ES-I3 (cell line): ENCODE measurements at regions not wholly inside any gene's neighbourhood (a gene's known extent, or its start where the extent isn't known, plus 50 kb on each side); places are given as distances from the start of the nearest gene placed in this dataset.

Experiments
- H3K36me3 ChIP-seq: 2 replicates; pipeline ENCODE4 v1.6.1; 2013; ENCODE audit warnings: mild to moderate bottlenecking, low read length, control low read depth, moderate library complexity; ENCODE audit not compliant: insufficient read depth
- H3K4me1 ChIP-seq: 2 replicates; pipeline ENCODE4 v1.6.1; 2013; ENCODE audit warnings: mild to moderate bottlenecking, control low read depth, low read length; ENCODE audit not compliant: insufficient read depth
- H3K9ac ChIP-seq: 2 replicates; pipeline ENCODE4 v1.6.1; 2013; ENCODE audit warnings: low read depth, mild to moderate bottlenecking, low read length, moderate library complexity
- H3K9me3 ChIP-seq: 2 replicates; pipeline ENCODE4 v1.6.1; 2013; ENCODE audit warnings: mild to moderate bottlenecking, low read length, moderate library complexity; ENCODE audit not compliant: control insufficient read depth, insufficient read depth

DNA sequence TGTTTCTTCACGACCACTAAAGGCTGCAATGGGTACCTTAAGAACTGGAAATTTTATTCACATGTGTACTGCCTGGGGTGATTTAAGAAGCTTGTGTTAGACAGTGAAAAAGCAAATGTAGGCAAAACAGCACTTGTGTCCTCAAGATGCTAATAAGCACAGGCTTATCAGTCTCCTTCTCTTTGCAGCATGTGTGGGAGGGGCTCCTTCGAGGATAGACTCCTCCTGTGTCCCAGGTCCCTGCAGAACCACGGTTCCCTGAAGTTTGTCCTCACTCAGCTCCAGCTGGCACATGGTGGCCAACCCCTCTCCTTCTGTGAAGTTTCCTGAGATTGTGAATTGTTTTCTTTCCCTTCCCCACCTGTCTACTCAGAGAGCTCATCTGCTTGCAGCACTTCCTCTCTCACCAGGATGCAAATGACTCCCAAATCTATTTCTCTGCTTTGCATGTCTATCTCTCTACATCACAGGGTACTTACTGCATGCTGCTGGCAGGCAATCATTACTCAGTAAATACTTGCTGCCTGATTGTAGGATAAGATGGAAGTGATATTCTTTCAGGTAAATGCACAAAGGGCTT lies 589.6 kb upstream of the KLHL29 start:
- Histone ChIP-seq H3K36me3 (no peaks in the 10 kb centered on the region), H3K4me1 (peaks cover under 1% of the 10 kb centered on the region; the same call in 1 of the 2 replicates), H3K9ac (no peak overlapping the region), H3K9me3 (no peaks in the 10 kb centered on the region)

DNA sequence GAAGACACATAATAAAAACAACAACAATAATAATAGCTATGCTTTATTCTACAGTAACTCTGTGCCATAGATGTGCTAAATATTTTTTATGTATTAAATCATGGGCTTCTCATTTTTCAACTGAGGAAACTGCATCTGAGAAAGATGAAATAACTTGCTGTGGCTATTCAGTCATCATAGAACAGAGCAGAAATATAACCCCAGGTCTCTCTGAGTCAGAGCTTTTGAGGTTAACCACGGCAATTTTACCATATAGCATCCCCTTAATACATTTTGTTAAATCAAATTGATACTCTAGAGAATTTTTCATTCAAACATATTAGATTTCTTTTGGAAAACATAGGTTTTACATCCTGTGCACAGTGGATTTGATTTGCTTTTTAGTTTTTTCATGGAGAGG lies 586.6 kb upstream of the KLHL29 start:
- no peaks in the 10 kb centered on the region for H3K36me3 ChIP-seq
- no peak overlapping the region for H3K9ac ChIP-seq
- H3K9me3 ChIP-seq, result no peaks in the 10 kb centered on the region
- H3K4me1 ChIP-seq, result peaks cover 7% of the 10 kb centered on the region; the same call in 1 of the 2 replicates

DNA sequence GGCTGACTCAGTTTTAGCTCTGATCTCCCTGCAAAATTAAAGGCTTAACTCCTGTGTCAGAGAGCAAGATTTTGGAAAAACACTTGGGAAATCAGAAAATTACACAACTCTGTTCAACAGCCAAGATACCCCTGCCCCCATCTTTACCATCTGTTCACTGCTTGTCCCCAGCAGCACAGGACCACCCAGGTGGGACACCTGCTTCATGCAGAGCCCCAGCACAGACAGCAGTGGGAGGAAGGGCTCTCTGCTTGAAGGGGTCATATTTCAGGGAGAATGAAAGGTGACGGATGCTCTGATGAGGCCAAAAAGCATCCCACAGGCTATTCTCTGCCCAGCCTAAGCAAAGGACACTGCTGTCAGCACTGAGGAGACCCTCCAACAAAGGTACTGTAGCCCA lies 584.6 kb upstream of the KLHL29 start:
- Histone ChIP-seq H3K9me3 (peaks cover 5% of the 10 kb centered on the region; the same call in 1 of the 2 replicates), H3K36me3 (no peaks in the 10 kb centered on the region), H3K9ac (no peak overlapping the region), H3K4me1 (peaks cover 7% of the 10 kb centered on the region; the same call in 1 of the 2 replicates)

DNA sequence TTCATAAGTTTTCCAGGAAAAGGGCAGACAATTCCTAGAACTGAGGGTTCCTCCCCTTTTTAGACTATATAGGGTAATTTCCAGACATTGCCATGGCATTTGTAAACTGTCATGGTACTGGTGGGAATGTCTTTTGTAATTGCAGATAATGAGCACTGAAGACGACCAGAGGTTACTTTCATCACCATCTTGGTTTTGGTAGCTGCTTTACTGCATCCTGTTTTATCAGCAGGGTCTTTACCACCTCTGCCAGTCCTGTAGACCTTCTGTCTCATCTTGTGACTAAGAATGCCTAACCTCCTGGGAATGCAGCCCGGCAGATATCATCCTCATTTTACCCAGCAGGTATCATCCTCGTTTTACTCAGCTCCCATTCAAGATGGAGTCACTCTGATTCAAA lies 583.9 kb upstream of the KLHL29 start:
- H3K4me1 ChIP-seq, result peaks cover 7% of the 10 kb centered on the region; the same call in 1 of the 2 replicates
- peaks cover 5% of the 10 kb centered on the region; the same call in 1 of the 2 replicates for H3K9me3 ChIP-seq
- H3K9ac ChIP-seq, result no peak overlapping the region
- no peaks in the 10 kb centered on the region for H3K36me3 ChIP-seq

DNA sequence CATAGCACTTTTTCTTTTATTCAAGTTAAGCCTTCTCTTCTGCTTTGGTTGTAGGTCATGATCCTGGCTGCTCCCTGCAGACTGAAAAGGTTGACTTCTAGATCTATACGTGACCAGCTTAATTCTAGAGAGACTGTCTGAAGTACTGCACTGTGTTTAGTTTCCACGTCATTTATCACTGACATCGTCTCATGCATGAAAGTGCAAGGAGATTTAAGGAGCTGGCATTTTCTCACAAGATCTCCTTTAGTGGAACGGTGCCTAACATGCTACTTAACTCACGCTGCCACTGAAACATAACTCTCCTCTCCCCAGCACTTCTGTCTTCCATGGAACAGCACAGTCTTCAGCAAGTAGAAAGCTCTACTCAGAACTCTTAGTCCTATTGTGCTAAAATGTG lies 583.0 kb upstream of the KLHL29 start:
- H3K9me3 ChIP-seq, result peaks cover 5% of the 10 kb centered on the region; the same call in 1 of the 2 replicates
- H3K9ac ChIP-seq, result no peak overlapping the region
- peaks cover 7% of the 10 kb centered on the region; the same call in 1 of the 2 replicates for H3K4me1 ChIP-seq
- H3K36me3 ChIP-seq, result no peaks in the 10 kb centered on the region

DNA sequence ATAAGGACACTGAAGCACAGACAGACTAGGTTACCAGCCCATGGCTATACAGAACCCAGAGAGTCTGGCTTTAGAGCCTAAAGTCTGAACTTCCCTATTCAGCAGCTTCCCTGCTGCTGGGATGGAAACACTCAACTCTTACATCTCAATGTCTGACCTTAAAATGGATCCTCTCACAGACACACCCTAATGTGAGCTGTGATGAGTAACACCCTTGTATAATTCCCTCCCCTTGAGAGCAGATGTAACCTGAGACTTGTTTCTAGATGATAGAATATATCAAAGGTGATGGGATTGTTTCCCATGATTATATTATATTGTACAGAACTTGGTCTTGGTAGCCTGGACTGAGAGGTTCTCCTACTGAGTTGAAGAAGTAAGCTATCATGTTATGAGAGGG lies 577.1 kb upstream of the KLHL29 start:
- Histone ChIP-seq H3K9me3 (peaks cover 5% of the 10 kb centered on the region; the same call in 1 of the 2 replicates), H3K4me1 (no peaks in the 10 kb centered on the region), H3K36me3 (no peaks in the 10 kb centered on the region), H3K9ac (no peak overlapping the region)

DNA sequence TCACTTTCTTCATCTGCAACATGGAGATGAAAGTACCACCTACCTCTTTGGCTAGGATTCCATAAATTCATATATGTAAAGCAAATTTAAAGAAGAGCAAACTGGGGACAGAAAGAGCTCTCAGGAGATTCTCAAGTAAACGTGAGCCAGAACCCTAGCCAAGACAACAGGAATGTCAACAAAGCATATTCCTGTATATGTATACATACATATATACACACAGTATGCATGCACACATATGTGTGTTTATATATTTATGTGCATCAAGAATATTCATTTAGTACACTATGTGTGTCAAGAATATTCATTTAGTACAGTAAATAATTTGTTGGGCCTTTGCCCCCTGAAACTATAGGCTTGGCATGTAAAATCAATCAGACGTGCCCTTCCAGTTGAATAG lies 574.4 kb upstream of the KLHL29 start:
- Histone ChIP-seq H3K36me3 (no peaks in the 10 kb centered on the region), H3K4me1 (no peaks in the 10 kb centered on the region), H3K9ac (no peak overlapping the region), H3K9me3 (no peaks in the 10 kb centered on the region)

DNA sequence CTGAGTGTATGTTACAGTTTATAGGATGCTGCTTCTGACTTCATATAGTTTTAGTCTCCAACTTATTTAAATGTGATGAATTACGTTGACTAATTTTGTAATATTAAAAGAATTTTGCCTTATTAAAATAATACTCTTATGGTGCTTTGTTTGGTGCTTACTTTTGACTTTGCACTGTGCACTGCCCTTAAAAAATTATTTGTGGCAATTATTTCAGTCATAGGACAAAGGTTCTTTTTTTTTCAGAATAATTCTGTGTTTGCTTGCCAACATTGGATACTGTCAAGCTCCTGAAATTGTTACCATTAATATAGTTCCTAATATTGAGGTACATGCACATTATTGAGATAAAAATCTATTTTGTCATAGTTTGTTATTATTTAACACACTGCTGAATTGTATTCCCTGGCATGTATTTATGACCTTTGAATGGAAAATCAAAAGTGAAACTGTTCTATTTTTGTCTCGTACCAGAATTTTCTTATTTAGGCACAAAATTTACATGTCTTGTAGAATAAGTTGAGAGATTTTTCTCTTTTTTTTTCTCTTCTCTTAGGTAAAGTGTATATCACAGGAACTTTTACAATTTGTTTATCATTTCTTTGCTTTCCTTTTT lies 572.8 kb upstream of the KLHL29 start:
- H3K4me1 ChIP-seq, result no peaks in the 10 kb centered on the region
- H3K36me3 ChIP-seq, result no peaks in the 10 kb centered on the region
- H3K9me3 ChIP-seq, result no peaks in the 10 kb centered on the region
- H3K9ac ChIP-seq, result no peak overlapping the region

DNA sequence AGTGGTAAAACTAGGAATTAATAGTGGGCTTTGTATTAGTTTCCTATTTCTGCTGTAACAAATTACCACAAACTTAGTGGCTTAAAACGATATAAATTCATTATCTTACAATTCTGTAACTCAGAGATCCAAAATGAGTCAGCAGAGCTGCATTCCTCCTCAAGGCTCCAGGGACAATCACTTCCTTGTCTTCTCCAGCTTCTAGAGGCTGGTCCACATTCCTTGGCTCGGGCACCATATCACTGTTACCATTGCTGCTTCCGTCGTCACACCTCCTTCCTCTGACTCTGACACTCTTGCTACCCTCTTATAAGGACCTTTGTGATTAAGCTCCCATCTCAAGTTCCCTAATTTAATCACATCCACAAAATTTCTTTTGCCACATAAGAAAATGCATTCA lies 567.8 kb upstream of the KLHL29 start:
- H3K36me3 ChIP-seq, result no peaks in the 10 kb centered on the region
- no peak overlapping the region for H3K9ac ChIP-seq
- H3K4me1 ChIP-seq, result no peaks in the 10 kb centered on the region
- H3K9me3 ChIP-seq, result no peaks in the 10 kb centered on the region

DNA sequence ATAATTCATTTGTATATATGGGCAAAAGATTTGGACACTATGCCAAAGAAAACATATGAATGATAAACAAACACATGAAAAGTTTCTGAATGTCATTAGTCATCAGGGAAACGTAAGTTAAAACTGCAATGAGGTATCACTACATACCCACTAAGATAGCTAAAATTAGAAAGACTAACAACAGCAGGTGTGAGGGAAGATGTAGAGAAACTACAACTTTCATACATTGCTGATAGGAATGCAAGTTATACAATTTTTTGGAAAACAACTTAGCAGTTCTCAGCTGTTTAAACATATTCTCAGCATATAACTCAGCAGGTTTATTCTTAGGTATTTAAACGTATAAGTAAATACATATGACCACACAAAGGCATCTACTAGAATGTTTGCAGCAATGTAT lies 563.5 kb upstream of the KLHL29 start:
- Histone ChIP-seq H3K4me1 (no peaks in the 10 kb centered on the region), H3K9me3 (no peaks in the 10 kb centered on the region), H3K36me3 (no peaks in the 10 kb centered on the region), H3K9ac (no peak overlapping the region)

DNA sequence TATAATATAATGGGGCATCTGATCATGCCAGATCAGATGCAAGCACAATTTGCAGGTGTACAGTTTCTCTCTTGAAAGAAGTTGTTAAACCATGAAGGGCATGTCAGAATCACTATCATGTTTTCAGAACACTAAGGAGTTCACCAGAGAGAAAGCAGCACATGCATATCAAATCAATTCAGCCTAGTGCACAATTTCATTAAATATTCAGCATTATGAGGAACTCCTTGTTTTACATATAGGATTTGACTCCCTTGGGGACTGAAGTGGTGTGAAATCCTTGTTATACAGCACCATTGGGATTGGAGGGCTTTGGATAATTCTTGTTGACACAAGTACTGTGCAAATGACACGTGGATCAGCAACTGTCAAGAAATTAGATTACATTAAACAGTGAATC lies 562.1 kb upstream of the KLHL29 start:
- H3K9ac ChIP-seq, result no peak overlapping the region
- H3K9me3 ChIP-seq, result no peaks in the 10 kb centered on the region
- no peaks in the 10 kb centered on the region for H3K36me3 ChIP-seq
- H3K4me1 ChIP-seq, result no peaks in the 10 kb centered on the region

DNA sequence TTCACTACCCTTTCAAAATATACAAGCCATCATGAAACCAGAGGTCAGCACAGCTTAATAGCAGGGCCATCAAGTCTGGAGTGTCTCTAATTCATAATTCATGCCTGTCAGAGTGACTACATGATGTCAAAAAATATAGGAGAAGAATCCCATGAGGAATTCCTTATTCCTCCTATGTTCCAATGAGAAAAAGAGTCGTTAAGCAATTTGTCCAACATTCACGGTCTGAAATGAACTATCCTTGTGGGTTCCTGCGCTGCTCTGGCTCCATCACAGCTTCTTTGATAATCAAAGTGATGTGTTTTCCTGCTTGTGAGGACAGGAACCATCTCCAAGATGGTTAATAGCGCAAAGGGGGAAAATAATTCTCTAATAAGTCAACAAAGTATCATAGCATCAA lies 560.4 kb upstream of the KLHL29 start:
- no peaks in the 10 kb centered on the region for H3K9me3 ChIP-seq
- no peaks in the 10 kb centered on the region for H3K4me1 ChIP-seq
- H3K9ac ChIP-seq, result no peak overlapping the region
- no peaks in the 10 kb centered on the region for H3K36me3 ChIP-seq

DNA sequence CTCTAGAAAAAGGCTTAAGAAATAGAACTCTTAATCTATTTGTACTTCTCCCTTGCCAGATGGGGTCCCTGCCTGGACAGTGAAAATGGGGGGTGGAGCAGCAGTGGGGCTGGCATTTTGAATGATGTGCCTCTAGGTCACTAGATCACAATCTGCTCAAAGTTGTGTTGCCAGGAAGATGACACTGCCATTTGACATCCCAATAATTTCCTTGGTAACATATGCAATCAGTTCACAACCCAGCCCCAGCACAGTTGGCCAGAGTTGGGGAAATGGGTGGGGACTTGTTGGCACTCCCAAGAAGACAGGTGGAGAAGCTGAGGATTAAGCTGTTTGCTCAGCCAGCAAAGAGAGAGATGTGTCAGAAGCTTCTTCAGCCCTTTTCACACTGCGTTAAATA lies 558.3 kb upstream of the KLHL29 start:
- Histone ChIP-seq H3K9ac (no peak overlapping the region), H3K4me1 (no peaks in the 10 kb centered on the region), H3K9me3 (no peaks in the 10 kb centered on the region)

DNA sequence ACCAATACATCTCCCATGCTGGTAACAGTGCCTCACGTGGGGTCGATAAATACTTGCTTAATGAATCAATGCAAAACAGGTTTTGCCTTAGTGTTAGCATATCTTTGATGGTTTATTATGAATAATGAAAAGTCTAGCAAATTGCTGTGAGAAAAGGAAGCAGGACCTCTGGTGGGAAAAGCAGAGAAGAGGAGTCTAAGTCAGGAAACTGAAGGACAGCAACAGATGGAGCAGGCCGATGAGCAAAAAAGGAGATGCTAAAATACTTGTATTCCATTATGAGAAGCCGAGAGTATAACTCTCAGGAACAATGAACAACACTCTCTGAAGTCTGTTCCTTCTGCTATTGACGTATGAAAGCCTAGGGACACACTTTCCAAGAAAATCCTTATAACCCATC lies 555.2 kb upstream of the KLHL29 start:
- no peaks in the 10 kb centered on the region for H3K36me3 ChIP-seq
- H3K9me3 ChIP-seq, result no peaks in the 10 kb centered on the region
- H3K9ac ChIP-seq, result no peak overlapping the region
- no peaks in the 10 kb centered on the region for H3K4me1 ChIP-seq

More for the DNA sequence above, 558.3 kb upstream of the KLHL29 start:
- H3K36me3 ChIP-seq, result no peaks in the 10 kb centered on the region

DNA sequence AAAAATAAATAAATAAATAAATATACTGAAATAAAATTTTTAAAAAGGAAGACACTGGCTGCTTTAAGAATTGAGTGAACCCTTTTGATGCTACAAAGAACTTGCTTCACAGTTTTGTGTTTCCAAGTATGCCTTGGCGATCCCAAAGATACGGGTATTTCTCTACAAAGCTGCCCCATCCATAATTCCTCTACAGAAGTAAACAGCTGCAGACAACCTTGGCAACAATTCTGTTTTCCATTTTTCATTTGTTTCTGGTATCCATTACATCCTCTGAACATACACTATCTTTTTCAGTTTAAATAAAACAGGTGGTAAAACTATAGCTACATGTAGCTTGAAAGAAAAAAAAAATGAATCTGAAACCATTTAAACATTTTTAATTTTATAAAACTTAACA lies 552.8 kb upstream of the KLHL29 start:
- Histone ChIP-seq H3K9ac (no peak overlapping the region), H3K4me1 (no peaks in the 10 kb centered on the region), H3K36me3 (no peaks in the 10 kb centered on the region), H3K9me3 (no peaks in the 10 kb centered on the region)
